OCI-LY3 (cell line): ENCODE measurements at regions not wholly inside any gene's neighbourhood (a gene's known extent, or its start where the extent isn't known, plus 50 kb on each side); places are given as distances from the start of the nearest gene placed in this dataset.

Experiments
- EZH2phosphoT487 ChIP-seq: fragments of 200-600 bp; shearing (Covaris generic); IDR thresholded peaks from 2 replicates; pipeline ENCODE4 v1.6.1; 2018; ENCODE audit warnings: antibody characterized with exemption, mixed run types, low read depth
- TF ChIP-seq, protein P1 (sequence below): fragments of 200-600, 300-600 bp; sonication (generic); IDR thresholded peaks from 2 replicates; pipeline ENCODE4 v1.5.1; 2014; ENCODE audit warnings: antibody characterized with exemption, low read length, low read depth

DNA sequence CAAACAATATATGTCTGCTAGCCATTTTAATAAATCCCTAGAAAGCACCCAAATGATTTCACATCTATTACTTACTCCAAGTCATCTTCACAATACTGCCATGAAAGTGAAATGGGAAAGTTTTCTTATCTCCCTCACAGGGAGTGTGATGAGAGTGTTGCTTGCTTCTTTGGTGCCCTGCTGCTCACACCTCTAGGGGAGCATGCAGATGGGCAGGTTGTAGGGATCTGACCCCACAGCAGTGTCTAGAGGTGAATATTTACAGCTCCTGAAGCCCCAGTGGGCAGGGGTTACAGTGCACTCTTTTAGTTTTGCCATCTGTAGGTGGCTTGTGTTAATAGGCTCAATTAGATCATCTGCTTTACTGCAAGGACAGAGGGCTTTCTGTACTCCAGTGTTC is 173.2 kb downstream of the GABRG2 start:
- TF ChIP-seq EZH2phosphoT487: no peak
- TF ChIP-seq, protein P1, sequence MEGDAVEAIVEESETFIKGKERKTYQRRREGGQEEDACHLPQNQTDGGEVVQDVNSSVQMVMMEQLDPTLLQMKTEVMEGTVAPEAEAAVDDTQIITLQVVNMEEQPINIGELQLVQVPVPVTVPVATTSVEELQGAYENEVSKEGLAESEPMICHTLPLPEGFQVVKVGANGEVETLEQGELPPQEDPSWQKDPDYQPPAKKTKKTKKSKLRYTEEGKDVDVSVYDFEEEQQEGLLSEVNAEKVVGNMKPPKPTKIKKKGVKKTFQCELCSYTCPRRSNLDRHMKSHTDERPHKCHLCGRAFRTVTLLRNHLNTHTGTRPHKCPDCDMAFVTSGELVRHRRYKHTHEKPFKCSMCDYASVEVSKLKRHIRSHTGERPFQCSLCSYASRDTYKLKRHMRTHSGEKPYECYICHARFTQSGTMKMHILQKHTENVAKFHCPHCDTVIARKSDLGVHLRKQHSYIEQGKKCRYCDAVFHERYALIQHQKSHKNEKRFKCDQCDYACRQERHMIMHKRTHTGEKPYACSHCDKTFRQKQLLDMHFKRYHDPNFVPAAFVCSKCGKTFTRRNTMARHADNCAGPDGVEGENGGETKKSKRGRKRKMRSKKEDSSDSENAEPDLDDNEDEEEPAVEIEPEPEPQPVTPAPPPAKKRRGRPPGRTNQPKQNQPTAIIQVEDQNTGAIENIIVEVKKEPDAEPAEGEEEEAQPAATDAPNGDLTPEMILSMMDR: no peak
